ENCODE measurements at regions not wholly inside any gene's neighbourhood (a gene's known extent, or its start where the extent isn't known, plus 50 kb on each side); places are given as distances from the start of the nearest gene placed in this dataset.

DNA sequence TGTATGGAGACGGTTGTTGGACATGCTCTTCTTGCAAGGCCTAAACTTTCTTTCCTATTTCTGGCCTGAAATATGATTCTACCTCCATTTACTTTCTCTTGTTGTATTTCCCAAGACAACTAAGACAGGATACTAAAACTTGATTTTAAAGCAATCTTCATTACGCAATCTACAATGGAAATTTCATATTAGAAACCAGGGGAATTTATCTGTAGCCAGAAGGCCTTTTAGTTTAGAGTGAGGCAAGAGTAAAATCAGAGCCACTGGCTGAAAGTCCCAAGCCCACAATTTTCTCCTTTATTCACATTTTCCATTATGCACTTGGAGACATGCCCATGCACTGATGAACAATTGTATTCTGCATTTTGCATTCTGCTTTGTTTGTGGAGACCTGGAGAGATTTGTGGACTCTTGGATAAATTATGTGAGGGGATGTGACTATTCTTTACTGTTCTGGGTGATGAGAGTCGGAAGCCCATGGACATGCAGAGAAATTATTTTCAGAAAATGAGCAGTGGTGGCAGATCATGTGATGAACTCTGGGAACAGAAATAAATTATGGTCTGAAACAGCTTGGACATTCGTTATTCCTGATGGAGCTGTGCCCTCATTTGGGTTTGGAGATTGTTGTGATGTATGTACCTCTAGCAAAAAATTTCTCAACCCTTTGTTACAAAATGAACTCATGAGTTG, 336.8 kb downstream of the SEC16B start:
- no peak for DNase-seq

DNA sequence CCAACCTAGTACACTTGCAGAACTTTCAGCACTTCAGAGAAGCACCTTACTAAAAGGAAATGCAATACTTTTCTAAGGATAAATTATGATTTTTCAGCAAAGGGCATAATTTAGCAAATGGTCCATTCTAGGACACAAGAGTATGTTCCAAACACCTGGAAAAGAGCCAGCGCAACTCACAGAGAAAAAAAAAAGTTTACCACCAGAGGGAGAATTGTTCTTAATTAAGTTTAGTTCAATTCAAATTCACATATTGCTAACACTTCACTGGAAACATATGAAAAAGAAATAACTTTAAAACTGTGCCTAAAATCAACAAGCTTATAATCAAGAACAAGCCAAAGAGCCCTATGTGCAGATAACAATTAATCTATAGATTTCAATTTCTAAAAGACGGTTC, 338.1 kb downstream of the SEC16B start:
- DNase-seq, result no peak

DNA sequence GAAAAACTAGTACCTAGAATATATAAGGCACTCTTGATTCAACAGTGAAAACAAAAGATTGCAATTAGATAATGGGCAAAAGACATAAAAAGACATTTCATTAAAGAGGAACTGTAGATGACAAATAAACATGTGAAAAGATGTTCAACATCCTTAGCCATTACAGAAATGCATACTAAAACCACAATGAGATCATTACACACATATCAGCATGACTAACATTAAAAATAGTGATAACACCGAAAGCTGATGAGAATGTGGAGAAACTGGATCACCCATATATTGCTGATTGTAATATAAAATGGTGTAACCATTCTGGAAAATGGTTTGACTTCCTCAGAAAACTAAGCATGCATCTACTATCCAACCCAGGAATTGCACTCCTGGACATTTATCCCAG, 340.3 kb downstream of the SEC16B start:
- DNase-seq, result no peak

DNA sequence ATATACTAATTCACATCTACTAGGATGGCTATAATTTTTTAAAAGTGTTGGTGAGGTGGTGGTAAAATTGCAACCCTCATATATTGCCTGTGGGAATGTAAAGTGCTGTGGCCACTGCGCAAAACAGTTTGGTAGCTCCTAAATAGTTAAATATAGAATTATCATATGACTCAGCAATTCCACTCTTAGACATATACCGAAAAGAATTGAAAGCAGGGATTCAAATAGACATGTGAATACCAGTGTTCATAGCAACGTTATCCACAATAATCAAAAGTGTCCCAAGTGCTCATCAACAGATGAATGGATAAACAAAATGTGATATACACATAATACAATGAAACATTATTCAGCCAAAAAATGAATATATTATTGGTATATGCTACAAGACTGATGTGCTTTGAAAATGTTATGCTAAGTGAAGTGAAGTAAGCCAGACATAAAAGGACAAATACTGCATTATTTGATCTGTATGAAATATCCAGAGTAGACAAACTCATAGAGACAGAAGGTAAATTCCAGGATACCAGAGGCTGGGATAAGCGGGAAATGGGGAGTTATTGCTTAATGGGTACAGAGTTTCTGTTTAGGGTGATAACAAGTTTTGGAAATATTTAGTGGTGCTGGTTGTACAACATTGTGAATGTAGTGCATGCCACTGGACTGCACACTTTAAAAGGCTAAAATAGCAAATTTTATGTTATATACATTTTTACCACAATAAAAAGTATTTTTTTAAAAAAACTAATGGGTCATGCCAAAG, 342.5 kb downstream of the SEC16B start:
- DNase-seq, result no peak

DNA sequence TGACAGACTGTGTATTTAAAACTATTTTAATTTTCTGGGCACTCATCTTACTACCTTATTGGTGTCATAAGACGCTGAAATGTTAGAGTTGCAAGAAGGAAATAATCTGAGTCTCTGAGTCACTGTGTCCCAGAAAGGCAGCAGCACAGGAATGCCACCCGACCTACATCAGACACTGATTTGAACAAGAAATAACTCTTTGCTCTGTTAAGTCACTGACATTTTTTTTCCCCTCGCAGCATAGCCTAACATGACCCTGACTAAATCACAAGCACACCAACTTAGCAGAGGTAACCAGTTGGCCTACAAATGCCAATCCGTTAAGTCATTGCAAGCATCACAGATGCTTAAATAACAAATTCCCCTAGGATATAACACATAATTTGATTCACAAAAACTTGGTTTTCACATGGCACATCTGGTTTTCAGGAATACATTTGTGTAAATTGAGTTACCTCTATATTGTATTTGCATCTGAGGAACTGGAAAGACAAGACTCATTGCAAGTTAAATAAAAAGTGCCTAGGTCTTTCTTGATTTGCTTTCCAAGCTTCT, 349.1 kb downstream of the SEC16B start:
- no peak for DNase-seq

DNA sequence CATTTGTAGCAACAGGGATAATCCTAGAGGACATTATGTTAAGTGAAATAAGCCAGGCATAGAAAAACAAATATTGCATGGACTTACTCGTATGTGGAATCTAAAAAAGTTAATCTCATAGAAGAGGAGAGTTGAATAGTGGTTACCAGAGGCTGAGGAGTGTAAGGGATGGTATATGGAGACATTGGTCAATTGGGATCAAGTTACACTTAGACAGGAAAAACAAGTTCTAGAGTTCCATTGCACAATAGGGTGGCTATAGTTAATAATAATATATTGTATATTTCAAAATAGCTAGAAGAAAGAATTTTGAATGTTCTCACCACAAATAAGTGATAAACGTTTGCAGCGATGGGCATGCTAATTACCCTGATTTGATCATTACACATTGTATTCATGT, 354.6 kb downstream of the SEC16B start:
- no peak for DNase-seq

DNA sequence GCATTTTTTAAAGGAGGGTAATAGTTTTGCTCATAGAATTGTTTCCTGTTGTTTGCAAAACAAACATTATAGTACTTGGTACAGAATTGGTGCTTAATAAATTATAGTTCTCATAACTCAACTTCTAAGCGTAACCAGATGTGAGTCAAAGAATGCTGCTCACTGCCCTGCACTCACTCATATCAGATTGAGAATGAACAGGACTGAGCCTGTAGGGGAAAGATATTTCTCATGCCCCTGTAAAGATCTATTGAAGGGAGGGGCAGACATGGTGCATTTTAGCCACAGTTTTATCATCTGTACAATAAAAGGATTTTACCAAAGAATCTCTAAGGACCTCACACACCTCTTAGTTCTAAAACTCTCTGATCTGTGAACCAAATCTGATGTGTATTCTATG, 358.5 kb downstream of the SEC16B start:
- no peak for DNase-seq

DNA sequence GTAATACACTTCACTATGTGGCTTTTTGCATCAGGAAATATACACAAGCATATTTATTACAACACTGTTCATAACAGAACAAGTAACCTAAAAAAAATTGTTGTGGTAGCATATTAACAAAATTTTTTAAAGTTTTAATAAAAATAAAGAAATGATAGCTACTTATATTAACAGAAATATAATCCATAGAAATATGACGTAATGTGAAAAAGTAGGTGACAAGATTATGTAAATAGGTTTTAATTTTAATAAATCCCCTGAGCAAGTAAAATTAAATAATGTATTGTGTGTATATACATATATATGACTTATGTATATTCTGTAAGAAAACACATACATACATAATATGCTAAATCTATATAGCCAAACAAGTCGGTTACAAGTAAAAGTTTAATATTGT, 359.9 kb downstream of the SEC16B start:
- DNase-seq, result no peak

DNA sequence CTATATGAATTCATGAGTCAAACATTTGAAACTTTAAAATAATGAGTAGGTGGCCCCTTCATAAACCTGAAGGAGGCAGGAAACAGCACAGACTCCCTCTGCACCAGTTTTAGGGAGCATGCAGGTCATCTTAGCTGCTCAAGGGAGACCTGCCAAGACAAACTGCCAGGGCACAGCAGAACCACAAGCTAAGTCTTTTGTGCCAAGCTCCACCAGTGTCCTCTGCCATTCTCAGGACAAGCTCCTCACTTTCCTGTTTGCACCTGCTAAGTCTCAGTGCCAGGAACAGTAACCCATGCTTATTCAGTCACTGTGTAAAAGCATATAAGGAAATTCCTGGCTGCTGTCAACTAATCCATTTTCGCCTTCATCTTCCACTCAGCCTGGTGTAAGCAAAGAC, 368.9 kb downstream of the SEC16B start:
- DNase-seq, result no peak

DNA sequence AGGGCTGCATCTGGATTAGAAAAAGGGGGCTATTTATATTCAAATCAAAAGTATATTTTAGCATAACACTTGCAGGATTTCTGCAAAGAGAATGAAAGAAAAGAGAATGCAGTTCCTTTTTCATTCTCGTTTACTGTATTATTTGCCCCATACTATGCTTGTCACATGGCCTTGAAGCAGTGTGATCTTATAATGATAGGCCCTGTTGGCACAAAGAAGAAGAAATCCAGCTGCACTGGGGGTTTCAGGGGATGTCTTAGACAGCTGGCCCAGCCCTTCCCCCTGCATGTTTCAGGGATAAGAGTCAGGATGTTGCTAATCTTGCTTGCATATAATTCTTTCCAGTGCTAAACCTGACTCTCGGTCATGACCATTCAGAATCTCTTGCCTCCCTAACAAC, 369.5 kb downstream of the SEC16B start:
- no peak for DNase-seq

DNA sequence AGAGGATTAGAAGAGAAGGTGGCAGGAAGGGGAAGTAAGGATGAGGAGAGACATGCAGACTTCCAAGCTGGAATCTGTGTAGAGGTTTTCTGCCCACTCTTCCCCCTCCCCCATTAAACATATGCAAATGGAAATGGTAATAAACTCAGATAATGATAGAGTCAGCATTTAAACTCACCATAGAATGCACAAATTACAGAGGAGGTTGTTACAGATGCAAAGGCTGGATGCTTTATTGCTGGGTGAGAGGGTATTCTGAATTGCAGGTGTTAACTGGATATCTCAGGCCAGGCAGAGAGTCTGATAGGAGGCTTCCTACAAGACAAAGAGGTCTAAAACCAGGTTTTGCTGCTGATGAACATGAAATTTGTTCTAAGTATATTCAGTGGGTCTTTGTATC, 372.5 kb downstream of the SEC16B start:
- DNase-seq, result no peak

DNA sequence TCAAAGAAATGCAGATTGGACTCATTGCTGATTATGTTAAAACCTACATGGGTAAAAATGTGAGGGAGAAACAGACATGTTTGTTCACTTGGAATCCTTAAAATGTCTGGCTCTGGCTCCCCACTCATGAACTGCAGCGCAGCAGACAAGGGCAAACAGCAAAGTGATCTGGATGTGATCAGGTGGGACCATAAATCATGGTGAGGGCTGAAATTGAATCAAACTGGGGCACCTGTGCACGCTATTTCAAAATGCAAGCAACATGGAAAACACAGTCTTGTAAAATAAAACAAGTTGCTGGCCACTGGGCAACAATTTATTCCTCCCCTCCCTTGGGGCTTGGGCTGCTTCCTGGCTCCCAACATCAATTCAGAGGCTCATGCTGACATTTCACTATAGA, 373.4 kb downstream of the SEC16B start:
- DNase-seq, result no peak

DNA sequence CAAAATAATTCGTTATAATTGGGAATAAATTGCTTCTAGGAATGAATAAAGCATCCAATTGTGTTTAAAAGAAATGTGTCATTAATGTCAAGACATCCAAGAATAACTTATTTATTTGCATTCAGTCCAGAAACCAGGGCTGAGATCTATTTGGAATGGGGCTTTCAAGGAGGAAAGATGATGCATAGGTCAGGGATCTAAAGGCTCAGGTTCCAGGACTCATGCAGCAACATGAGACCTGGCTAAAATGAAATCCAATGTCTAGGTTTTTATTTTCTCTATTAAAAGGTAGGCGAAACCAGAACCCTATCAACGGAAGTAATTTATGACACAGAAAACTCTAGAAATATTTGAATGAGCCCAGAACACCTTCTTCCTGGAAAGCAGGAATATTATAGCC, 376.8 kb downstream of the SEC16B start:
- DNase-seq, result no peak

DNA sequence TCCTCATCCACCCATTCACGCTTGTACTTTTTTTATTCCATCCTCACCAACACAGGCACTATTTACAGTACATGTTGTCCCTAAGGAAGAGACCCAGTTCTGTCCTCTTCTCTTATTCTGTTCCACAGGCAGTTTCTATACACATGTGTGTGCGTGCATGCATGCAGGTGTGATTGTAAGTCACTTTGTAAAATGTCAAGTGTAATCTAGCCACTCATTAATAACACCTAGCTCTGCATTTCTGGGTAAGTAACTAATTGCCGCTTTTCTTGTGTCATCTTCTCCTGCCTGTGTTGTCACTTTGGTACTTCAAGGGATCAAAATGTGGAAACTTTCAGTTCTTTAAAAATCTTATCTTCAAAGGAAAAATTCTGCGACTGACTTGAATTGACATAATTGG, 377.2 kb downstream of the SEC16B start:
- DNase-seq, result no peak

DNA sequence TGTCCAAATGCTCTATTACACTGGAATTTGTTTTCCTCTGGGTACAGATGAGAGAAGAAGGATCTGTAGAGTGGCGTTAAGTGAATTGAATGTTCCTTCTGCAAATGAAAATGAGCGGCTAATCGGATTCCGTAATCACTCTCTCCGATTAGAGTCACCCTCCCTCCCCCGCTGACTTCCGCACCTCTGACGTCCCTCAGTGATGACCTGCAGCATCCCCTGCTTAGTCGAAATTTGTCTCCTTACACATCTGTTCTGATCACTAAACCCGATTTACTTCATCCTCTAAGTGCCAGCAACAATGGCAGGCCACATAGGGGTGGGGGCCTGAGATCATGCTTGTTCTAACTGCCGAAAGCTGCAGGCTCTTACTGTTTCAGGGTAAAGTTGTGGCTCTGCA, 378.7 kb downstream of the SEC16B start:
- no peak for DNase-seq

DNA sequence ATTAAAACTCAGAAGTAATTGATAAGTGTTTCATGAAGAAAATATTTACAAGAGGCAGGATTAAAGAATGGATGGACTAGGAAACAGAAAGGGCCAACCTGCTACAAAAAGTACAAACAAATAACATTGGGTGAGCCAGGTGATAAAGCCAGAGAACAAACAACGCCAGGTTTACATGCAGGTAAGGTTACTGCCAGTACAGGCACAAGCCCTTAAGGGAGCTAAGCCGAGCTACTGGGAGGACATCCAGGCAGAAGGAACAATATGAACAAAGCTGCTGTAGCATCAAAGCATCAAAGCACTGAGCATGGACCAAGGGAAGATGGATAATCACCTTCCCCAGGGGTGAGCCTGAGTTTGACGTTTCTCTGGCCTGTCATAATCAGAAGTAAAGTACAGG, 380.7 kb downstream of the SEC16B start:
- DNase-seq, result no peak

DNA sequence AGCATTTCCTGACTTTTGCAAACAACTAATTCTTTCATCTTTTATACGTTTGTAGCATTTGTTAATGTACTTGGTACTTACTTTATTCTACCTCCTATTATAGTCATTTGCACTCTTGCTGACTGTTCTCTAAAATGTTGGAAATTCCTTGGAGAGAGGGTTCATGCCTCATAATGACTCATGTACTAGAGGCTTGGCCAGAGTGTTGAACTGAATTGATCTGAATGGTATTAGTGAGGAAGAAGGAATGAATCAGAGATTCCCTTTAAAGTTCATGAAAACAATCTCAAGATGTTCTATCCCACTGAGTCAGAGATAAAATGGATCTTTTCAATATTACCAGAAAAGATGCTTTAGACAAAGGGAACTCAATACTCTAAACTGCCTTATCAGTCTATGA, 383.4 kb downstream of the SEC16B start:
- no peak for DNase-seq

DNA sequence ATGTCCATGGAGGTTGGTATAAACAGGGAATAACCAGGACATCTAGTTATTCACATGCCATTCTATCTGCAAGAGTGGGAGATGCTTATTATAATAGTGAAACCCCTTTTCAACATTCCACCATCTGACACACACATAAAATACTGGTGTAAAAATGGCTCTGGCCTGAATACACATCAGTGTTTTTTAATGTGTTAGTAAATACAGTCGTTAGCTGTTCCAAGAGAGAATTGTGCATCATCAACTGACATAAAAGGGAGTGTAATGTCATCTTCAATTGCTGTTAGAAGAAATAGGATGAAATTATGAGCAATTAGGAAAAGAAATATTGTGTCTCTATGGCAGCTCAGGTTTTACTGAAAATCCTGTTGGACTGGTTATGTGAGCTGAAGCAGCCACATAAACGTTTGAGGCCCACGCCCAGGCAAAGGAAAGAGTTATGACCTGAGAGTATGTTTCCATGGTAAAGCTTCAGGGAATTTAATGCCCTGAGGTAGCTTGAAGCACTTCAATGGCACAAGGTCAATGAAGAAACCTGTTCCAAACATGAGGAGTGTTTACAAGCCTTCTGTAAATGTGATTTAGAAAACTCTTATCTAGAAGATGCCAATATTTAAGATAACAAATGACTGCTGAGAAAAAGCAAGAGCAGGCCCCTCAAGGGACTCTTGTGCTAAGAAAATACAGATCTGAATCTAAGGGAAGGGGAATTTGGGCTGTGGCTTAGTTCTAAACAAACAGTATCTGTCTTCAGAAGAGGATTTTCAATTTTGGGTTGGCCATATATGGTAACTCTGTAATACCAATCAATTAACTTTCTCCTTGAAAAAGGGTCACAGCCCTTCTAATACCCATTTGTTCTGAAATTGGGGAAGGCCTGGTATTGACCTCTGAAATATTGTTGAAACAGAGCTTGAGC, 384.3 kb downstream of the SEC16B start:
- no peak for DNase-seq

DNA sequence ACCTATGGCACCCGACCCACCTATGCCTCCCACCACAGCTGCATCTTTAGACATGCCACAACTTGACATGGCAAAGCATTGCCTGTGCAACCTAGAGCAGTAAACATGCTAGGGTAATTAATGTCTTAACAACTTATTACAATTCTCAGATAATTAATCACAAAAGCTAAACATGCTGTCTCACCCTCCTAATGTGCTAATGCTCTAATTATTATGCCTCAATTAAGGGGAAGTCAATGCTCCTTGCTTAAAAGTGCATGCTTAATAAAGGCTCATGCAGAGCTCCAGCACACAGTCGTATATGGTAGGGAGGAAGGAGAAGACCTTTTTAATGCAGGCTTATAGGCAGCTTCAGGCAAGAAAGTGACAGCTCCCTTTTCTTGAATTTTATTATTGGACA, 396.0 kb downstream of the SEC16B start:
- no peak for DNase-seq

DNA sequence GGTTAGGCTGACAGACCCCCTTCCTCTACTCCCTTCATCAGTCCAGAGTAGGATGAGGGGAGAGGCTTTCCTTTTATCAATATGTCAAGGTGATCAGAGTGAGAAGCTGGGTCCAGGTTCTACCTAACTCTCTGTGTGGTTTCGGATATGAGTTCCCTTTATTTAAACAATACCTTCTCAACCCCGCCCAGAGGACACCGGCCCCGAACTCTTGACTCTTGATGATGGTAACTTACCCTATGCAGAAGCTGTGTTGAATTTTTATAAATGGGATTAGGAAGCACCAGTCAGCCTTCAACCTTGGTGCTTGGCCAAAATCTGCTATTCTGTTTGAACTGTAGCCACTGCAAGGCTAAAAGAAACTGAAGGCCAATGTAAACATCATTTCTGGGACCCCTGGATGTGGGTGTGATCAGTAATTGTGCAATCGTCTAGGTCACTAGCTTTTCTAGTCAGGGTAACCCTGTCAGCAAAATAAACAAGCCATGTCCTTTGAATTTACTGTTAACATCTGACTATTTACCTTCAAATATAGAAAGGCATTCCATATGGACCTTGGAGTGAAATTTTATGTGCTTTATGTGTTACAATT, 398.3 kb downstream of the SEC16B start:
- DNase-seq, result no peak

DNA sequence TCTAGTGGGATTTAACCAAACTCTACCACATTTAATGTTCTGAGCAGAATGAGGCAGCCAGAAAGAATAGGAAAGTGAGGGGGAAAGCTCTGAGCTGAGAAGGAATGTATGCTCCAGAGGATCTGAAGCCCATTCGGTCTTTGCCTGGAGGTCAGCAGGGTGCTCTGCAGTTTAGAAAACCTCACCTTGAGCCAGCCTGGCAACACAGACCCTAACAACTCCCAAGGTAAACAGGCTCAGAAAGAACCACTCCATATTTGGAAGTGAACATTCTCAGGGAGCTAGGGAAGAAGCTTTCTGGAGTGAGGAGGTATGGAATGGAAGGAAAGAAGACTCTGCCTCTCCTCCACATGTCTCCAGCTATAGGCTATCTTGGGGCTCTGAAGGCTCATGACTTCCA, 398.8 kb downstream of the SEC16B start:
- no peak for DNase-seq

DNA sequence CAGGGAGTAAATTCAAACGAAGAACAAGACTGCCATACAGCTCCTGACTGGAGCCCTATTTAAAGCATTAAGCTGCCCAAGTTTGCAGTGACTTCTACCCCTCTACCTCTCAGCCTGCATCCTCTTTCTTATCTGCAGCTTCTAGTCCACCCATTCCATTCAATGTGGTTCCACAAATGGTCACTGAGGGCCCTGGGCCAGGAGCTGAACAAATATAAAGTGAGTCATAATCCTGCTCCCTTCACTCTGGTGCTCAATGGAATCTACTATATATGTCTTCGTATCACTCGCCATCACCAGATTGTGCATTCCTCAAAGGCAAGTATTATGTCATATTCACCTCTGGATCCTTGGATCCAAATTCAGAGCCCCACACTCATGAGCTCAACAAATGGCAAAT, 398.7 kb downstream of the BRINP2 start:
- no peak for DNase-seq

DNA sequence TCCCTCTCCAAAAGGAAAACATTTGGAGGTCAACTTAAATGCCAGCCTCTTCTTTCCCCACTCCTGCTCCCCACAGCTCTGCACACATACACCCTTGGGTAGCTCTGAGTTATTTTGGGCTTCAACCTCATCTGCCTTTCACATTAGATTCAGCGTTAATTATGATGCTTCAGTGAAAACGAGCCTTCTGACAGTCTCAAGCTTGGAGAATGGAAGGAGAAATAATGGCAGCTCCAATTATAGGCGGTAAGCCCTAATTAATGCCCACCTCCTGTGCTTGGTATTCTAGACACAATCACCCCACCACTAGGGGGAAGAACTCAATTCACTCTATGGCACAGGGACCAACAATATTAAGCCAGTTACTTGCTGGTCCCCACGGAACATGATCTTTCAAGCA, 397.9 kb downstream of the BRINP2 start:
- DNase-seq, result no peak
